Neural cell (in vitro differentiated cells): ENCODE measurements at regions not wholly inside any gene's neighbourhood (a gene's known extent, or its start where the extent isn't known, plus 50 kb on each side); places are given as distances from the start of the nearest gene placed in this dataset.

Experiments used
- H2AFZ ChIP-seq: fragments of 200-600, 300-800 bp; sonication (generic), shearing (Covaris generic); 2 replicates; pipeline ENCODE4 v1.6.0; 2014; ENCODE audit warnings: low read depth, mild to moderate bottlenecking, antibody characterized with exemption, low read length, moderate library complexity
- H3F3A ChIP-seq: fragments of 200-600 bp; shearing (Covaris generic); 2 replicates; pipeline ENCODE4 v1.6.1; 2016; ENCODE audit warnings: mild to moderate bottlenecking, moderate library complexity, mixed read lengths, antibody characterized with exemption, low read length; ENCODE audit not compliant: insufficient read depth, poor library complexity, severe bottlenecking
- H3K27ac ChIP-seq: fragments of 200-600, 300-800 bp; sonication (generic), shearing (Covaris generic); 2 replicates; pipeline ENCODE4 v1.5.1; 2014; ENCODE audit warnings: mild to moderate bottlenecking, low read length, moderate library complexity
- H3K27me3 ChIP-seq: fragments of 300-800, 200-600 bp; sonication (generic), shearing (Covaris generic); 2 replicates; pipeline ENCODE4 v1.6.0; 2014; ENCODE audit warnings: mild to moderate bottlenecking, low read depth, low read length, moderate library complexity; ENCODE audit not compliant: insufficient read depth
- H3K36me3 ChIP-seq: fragments of 300-800, 200-600 bp; sonication (generic), shearing (Covaris generic); 2 replicates; pipeline ENCODE4 v1.5.1; 2014; ENCODE audit warnings: mild to moderate bottlenecking, antibody characterized with exemption, low read length, moderate library complexity; ENCODE audit not compliant: insufficient read depth
- H3K4me2 ChIP-seq: fragments of 300-800, 200-600 bp; sonication (generic), shearing (Covaris generic); 2 replicates; pipeline ENCODE4 v1.6.0; 2014; ENCODE audit warnings: mild to moderate bottlenecking, low read length
- H3K4me3 ChIP-seq: fragments of 300-800, 200-600 bp; sonication (generic), shearing (Covaris generic); 2 replicates; pipeline ENCODE4 v1.5.1; 2014; ENCODE audit warnings: mild to moderate bottlenecking, low read length, moderate library complexity
- H3K79me2 ChIP-seq: fragments of 200-600 bp; shearing (Covaris generic); replicated peaks from 2 replicates; pipeline ENCODE4 v1.6.0; 2014; ENCODE audit warnings: mild to moderate bottlenecking, low read length, moderate library complexity; ENCODE audit not compliant: insufficient read depth
- H3K9ac ChIP-seq: fragments of 300-800, 200-600 bp; sonication (generic), shearing (Covaris generic); 2 replicates; pipeline ENCODE4 v1.6.1; 2016; ENCODE audit warnings: mild to moderate bottlenecking, low read length, mixed read lengths
- H3K9me2 ChIP-seq: fragments of 200-600 bp; shearing (Covaris generic); 2 replicates; pipeline ENCODE4 v1.6.1; 2016; ENCODE audit warnings: mild to moderate bottlenecking, low read length, mixed read lengths; ENCODE audit not compliant: insufficient read depth
- H3K9me3 ChIP-seq: fragments of 200-600, 300-800 bp; sonication (generic), shearing (Covaris generic); 2 replicates; pipeline ENCODE4 v1.6.1; 2016; ENCODE audit warnings: mild to moderate bottlenecking, mixed run types, low read length, moderate library complexity, mixed read lengths
- H4K20me1 ChIP-seq: fragments of 200-600 bp; shearing (Covaris generic); 2 replicates; pipeline ENCODE4 v1.6.1; 2016; ENCODE audit warnings: mild to moderate bottlenecking, mixed run types; ENCODE audit not compliant: insufficient read depth
- CTCF ChIP-seq: fragments of 450-650 bp; IDR thresholded peaks from 2 replicates; pipeline ENCODE4 v1.5.1; 2014; ENCODE audit warnings: antibody characterized with exemption, mild to moderate bottlenecking, moderate library complexity; ENCODE audit not compliant: poor library complexity, severe bottlenecking
- EP300 ChIP-seq: fragments of 450-650 bp; conservative IDR thresholded peaks from 2 replicates; pipeline ENCODE4 v1.6.1; 2014; ENCODE audit warnings: antibody characterized with exemption, mild to moderate bottlenecking, moderate library complexity; ENCODE audit not compliant: poor library complexity, severe bottlenecking
- EZH2 ChIP-seq: fragments of 200-600, 300-800 bp; shearing (Covaris generic), sonication (generic); IDR thresholded peaks from 2 replicates; pipeline ENCODE4 v1.6.1; 2014; ENCODE audit warnings: antibody characterized with exemption, low read length, borderline replicate concordance, mild to moderate bottlenecking; ENCODE audit not compliant: insufficient read depth, poor library complexity, severe bottlenecking
- MXI1 ChIP-seq: fragments of 450-650 bp; conservative IDR thresholded peaks from 2 replicates; pipeline ENCODE4 v1.6.1; 2014; ENCODE audit warnings: antibody characterized with exemption, mild to moderate bottlenecking; ENCODE audit not compliant: poor library complexity, severe bottlenecking
- POLR2AphosphoS5 ChIP-seq: IDR thresholded peaks from 2 replicates; pipeline ENCODE4 v1.6.1; 2012
- RAD21 ChIP-seq: fragments of 450-650 bp; conservative IDR thresholded peaks from 2 replicates; pipeline ENCODE4 v1.6.1; 2014; ENCODE audit warnings: antibody characterized with exemption, mild to moderate bottlenecking, moderate library complexity
- REST ChIP-seq: IDR thresholded peaks from 2 replicates; pipeline ENCODE4 v1.6.1; 2012; ENCODE audit warnings: borderline replicate concordance
- SMC3 ChIP-seq: fragments of 450-650 bp; conservative IDR thresholded peaks from 2 replicates; pipeline ENCODE4 v1.6.1; 2014; ENCODE audit warnings: antibody characterized with exemption, mild to moderate bottlenecking, moderate library complexity; ENCODE audit not compliant: poor library complexity
- TAF1 ChIP-seq: IDR thresholded peaks from 2 replicates; pipeline ENCODE4 v1.6.1; 2012; ENCODE audit warnings: low read depth

DNA sequence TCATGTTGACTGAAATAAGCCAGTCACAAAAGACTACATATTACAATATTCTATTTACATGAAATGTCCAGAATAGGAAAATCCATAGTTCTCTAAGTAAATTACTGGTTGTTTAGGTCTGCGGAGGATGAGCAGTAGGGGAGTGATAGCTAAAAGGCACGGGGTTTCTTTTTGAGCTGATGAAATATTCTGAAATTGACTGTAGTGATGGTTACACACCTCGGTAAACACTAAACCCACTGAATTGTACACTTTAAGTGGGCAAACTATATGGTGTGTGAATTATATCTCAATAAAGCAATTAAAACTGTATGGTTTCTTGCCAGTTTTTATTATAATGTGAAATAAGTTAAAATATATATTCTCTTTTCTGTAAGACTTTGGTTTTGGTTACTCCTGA lies 77.7 kb upstream of the TMED7 start:
- Histone ChIP-seq H3F3A (no peaks in the 10 kb centered on the region), H3K4me3 (no peak overlapping the region), H3K36me3 (no peaks in the 10 kb centered on the region), H3K27ac (no peak overlapping the region), H3K4me2 (no peak overlapping the region), H2AFZ (no peak overlapping the region), H3K9me3 (no peaks in the 10 kb centered on the region), H3K9me2 (peaks cover 3% of the 10 kb centered on the region), H3K9ac (no peak overlapping the region), H3K79me2 (no peaks in the 10 kb centered on the region), H3K27me3 (no peaks in the 10 kb centered on the region), H4K20me1 (no peaks in the 10 kb centered on the region)
- TF ChIP-seq MXI1, result no peak
- no peak for TF ChIP-seq EP300
- no peak for TF ChIP-seq POLR2AphosphoS5
- TF ChIP-seq SMC3, result no peak
- TF ChIP-seq RAD21, result no peak
- no peak for TF ChIP-seq EZH2
- TF ChIP-seq CTCF, result no peak
- no peak for TF ChIP-seq TAF1
- TF ChIP-seq REST, result no peak

GRCh38 chr5:115702025-115702424 lies 76.2 kb upstream of the TMED7 start:
- H3K9ac ChIP-seq, result no peak overlapping the region
- no peaks in the 10 kb centered on the region for H3K27me3 ChIP-seq
- no peaks in the 10 kb centered on the region for H3F3A ChIP-seq
- H3K9me3 ChIP-seq, result no peaks in the 10 kb centered on the region
- TF ChIP-seq EP300 (no peak), POLR2AphosphoS5 (no peak), SMC3 (no peak), RAD21 (no peak)
- no peak overlapping the region for H3K4me2 ChIP-seq
- H3K79me2 ChIP-seq, result no peaks in the 10 kb centered on the region
- H3K27ac ChIP-seq, result no peak overlapping the region
- H4K20me1 ChIP-seq, result no peaks in the 10 kb centered on the region
- H3K36me3 ChIP-seq, result no peaks in the 10 kb centered on the region
- H3K4me3 ChIP-seq, result no peak overlapping the region
- H2AFZ ChIP-seq, result no peak overlapping the region
- peaks cover 3% of the 10 kb centered on the region for H3K9me2 ChIP-seq

DNA sequence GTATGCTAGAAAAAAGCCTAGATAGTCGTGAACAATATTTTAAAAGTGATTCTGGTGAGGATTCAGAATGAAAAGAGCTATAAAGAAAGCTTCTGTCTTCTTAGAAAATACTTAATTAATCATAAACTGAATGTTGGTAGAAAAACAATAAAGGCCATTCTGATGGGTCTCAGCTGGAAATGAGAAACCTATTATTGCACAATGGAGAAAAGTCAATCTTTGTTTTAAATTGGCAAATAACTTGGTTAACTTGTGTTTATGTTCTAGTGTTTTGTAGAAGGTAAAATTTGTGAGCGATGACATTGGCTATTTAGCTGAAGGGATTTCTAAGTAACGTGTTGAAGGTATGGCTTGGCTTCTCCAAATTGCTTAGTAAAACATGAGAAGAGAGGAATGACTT lies 74.1 kb upstream of the TMED7 start:
- TF ChIP-seq EZH2 (no peak), CTCF (no peak), REST (no peak), MXI1 (no peak), TAF1 (no peak), RAD21 (no peak)
- Histone ChIP-seq H3K9me2 (peaks cover 3% of the 10 kb centered on the region), H2AFZ (no peak overlapping the region), H3K9me3 (no peaks in the 10 kb centered on the region), H3K79me2 (no peaks in the 10 kb centered on the region), H3K27ac (no peak overlapping the region), H3K4me3 (no peak overlapping the region), H4K20me1 (no peaks in the 10 kb centered on the region), H3F3A (no peaks in the 10 kb centered on the region), H3K4me2 (no peak overlapping the region), H3K9ac (no peak overlapping the region), H3K27me3 (no peaks in the 10 kb centered on the region), H3K36me3 (no peaks in the 10 kb centered on the region)
